Tibial artery (tissue), 4 donors: ENCODE measurements at regions not wholly inside any gene's neighbourhood (a gene's known extent, or its start where the extent isn't known, plus 50 kb on each side); places are given as distances from the start of the nearest gene placed in this dataset.

Experiments used
- DNase-seq, 2 donors: peaks; one replicate each; pipeline ENCODE4 v3.0.0-alpha.2; 2019
- H3K27ac ChIP-seq, 2 donors: fragments of 200-600 bp; sonication (generic) in 1 of 2; 1 replicate in 1 of 2; 2 replicates in 1 of 2; pipeline ENCODE4 v1.5.1; 2018 to 2019; ENCODE audit warnings: mild to moderate bottlenecking in 1 of 2
- H3K27me3 ChIP-seq, 2 donors: fragments of 200-600 bp; sonication (generic) in 1 of 2; one replicate each; pipeline versions ENCODE4 v1.5.1 to v1.6.0; 2016 to 2019
- H3K36me3 ChIP-seq, 3 donors: fragments of 200-600 bp; sonication (generic) in 2 of 3; one replicate each; pipeline ENCODE4 v1.5.1; 2016 to 2019; ENCODE audit warnings: mild to moderate bottlenecking in 2 of 3
- H3K4me1 ChIP-seq, 4 donors: fragments of 200-600 bp; sonication (generic) in 2 of 4; 1 replicate in 3 of 4; 2 replicates in 1 of 4; pipeline ENCODE4 v1.5.1; 2016 to 2019
- H3K4me3 ChIP-seq, 2 donors: fragments of 200-600 bp; sonication (generic) in 1 of 2; 1 replicate in 1 of 2; 2 replicates in 1 of 2; pipeline ENCODE4 v1.5.1; 2018 to 2019; ENCODE audit warnings: mild to moderate bottlenecking in 2 of 2
- H3K9me3 ChIP-seq, 3 donors: fragments of 200-600 bp; sonication (generic) in 1 of 3; one replicate each; pipeline ENCODE4 v1.5.1; 2016 to 2019
- intact Hi-C: fragments of 100-400 bp; cut with DNase I; formaldehyde crosslinking; loops from one replicate; pipeline ENCODE4 v1.15.0; 2023; ENCODE audit warnings: low total_unique reads
- TF ChIP-seq, protein P1 (sequence below), 2 experiments: fragments of 200-600 bp in 1 of 2; fragments of 450-650 bp in 1 of 2; IDR thresholded peaks; one replicate each; pipeline ENCODE4 v1.5.1; 2017 to 2019; ENCODE audit warnings: antibody characterized with exemption in 2 of 2, mild to moderate bottlenecking in 1 of 2, moderate library complexity in 1 of 2

DNA sequence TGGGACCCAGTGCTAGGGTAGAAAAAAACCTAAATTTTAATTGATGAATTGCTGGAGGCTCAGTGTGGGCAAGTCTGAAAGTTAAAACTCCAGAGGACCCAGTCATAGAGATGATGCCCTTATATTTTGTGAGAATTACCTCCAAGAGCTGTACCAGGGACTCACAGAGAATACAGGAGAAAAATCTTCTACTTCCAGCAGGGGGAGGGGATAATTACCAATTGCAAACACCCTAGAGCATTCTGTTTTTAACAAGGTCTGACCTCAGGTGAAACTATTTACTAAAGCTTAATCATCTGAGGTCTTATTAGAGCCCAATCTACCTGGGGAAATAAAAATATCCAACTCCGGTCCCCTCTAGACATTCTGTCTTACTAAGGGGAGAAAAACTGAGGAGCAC, 994.7 kb upstream of the MIR17HG start:
- H3K36me3 ChIP-seq = no peaks in the 10 kb centered on the region
- H3K4me3 ChIP-seq = no peak overlapping the region
- TF ChIP-seq, protein P1, sequence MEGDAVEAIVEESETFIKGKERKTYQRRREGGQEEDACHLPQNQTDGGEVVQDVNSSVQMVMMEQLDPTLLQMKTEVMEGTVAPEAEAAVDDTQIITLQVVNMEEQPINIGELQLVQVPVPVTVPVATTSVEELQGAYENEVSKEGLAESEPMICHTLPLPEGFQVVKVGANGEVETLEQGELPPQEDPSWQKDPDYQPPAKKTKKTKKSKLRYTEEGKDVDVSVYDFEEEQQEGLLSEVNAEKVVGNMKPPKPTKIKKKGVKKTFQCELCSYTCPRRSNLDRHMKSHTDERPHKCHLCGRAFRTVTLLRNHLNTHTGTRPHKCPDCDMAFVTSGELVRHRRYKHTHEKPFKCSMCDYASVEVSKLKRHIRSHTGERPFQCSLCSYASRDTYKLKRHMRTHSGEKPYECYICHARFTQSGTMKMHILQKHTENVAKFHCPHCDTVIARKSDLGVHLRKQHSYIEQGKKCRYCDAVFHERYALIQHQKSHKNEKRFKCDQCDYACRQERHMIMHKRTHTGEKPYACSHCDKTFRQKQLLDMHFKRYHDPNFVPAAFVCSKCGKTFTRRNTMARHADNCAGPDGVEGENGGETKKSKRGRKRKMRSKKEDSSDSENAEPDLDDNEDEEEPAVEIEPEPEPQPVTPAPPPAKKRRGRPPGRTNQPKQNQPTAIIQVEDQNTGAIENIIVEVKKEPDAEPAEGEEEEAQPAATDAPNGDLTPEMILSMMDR (IDR thresholded peaks at IDR 0.05) = no peak
- no peaks in the 10 kb centered on the region for H3K4me1 ChIP-seq
- no peaks in the 10 kb centered on the region for H3K9me3 ChIP-seq
- no peak overlapping the region for H3K27ac ChIP-seq
- no peak for DNase-seq
- H3K27me3 ChIP-seq = no peaks in the 10 kb centered on the region
- intact Hi-C loops = no loop called here

DNA sequence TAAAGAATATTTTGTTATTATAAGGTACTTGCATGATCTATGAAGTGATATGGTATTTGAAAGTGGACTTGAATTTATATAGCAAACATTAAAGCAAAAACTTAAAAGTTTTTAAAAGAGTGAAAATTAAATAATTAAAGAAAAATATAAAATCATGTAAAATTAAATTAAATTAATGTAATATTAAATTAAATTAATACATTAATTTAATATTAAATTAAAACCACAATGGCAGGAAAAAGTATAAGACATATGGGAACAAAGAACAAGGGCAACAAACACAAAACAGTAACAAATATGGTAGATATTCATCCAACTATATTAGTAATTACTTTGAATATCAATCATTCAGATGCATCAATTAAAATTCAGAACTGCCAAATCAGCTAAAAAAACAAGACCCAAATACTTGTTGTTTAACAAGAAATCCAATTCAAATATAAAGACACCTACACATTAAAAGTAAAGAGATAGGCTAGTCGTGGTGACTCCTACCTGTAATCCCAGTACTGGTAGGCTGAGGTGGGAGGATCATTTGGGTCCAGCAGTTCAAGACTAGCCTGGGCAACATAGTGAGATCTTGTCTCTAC, 992.2 kb upstream of the MIR17HG start:
- Histone ChIP-seq H3K9me3 (no peaks in the 10 kb centered on the region), H3K4me3 (no peak overlapping the region), H3K27ac (no peak overlapping the region), H3K36me3 (no peaks in the 10 kb centered on the region), H3K4me1 (no peaks in the 10 kb centered on the region), H3K27me3 (no peaks in the 10 kb centered on the region)
- TF ChIP-seq, protein P1 (IDR thresholded peaks at IDR 0.05) = no peak
- no peak for DNase-seq
- intact Hi-C loops = no loop called here

DNA sequence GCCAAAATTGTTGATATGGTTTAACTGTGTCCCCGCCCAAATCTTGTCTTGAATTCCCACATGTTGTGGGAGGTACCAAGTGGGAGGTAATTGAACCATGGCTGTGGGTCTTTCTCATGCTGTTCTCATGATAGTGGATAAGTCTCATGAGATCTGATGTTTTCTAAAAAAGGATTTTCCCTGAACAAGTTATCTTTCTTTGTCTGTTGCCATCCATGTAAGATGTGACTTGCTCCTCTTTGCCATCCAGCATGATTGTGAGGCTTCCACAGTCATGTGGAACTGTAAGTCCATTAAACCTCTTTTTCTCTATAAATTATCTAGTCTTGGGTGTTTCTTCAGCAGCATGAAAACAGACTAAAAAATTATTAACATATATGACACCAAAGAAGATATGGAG, 986.7 kb upstream of the MIR17HG start:
- no peaks in the 10 kb centered on the region for H3K27me3 ChIP-seq
- H3K36me3 ChIP-seq = no peaks in the 10 kb centered on the region
- intact Hi-C loops = no loop called here
- H3K4me1 ChIP-seq = no peaks in the 10 kb centered on the region
- no peak overlapping the region for H3K4me3 ChIP-seq
- DNase-seq = no peak
- no peak overlapping the region for H3K27ac ChIP-seq
- TF ChIP-seq, protein P1 (IDR thresholded peaks at IDR 0.05) = no peak
- no peaks in the 10 kb centered on the region for H3K9me3 ChIP-seq

DNA sequence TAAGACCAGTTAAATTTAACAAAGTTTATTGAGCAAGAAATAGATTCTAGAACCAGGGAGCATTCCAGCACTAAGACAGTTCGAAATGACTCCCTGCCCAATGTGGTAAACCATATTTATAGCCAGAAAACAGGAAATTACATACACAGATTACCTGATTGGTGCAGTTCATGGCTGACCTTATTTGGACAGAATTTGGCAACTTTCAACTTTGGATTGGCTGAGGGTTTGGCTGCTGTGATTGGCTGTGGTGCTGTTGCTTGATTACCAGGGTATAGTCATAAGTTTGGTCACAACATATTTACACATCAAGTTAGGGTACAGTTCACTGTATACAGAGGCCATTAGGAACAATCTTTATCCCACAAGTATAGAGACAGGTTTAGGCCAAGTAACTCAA, 984.8 kb upstream of the MIR17HG start:
- Histone ChIP-seq H3K4me1 (no peaks in the 10 kb centered on the region), H3K9me3 (no peaks in the 10 kb centered on the region), H3K36me3 (no peaks in the 10 kb centered on the region), H3K27me3 (no peaks in the 10 kb centered on the region), H3K4me3 (no peak overlapping the region), H3K27ac (no peak overlapping the region)
- DNase-seq = no peak
- TF ChIP-seq, protein P1 (IDR thresholded peaks at IDR 0.05) = no peak
- intact Hi-C loops = no loop called here

DNA sequence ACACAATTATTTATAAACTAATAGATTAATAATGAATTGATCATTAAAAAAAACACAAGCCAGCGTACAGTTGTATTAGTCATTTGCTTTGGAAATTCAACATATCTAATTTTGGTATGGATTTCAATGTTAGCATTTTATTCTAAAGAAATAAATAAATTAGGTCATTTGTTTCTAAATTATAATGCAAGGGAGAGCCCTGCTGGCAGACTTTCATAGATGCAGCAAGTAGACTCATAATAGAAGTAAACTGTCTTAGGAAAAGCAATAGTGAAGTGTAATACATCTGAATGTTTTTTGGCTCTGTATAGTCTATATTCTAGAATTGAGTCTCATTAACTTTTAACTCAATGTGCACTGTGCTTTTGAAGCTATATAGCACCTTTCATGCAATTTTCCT, 982.4 kb upstream of the MIR17HG start:
- TF ChIP-seq, protein P1 (IDR thresholded peaks at IDR 0.05) = no peak
- no peak for DNase-seq
- Histone ChIP-seq H3K4me1 (no peaks in the 10 kb centered on the region), H3K27ac (no peak overlapping the region), H3K4me3 (no peak overlapping the region), H3K27me3 (no peaks in the 10 kb centered on the region), H3K36me3 (no peaks in the 10 kb centered on the region), H3K9me3 (no peaks in the 10 kb centered on the region)
- intact Hi-C loops = no loop called here

DNA sequence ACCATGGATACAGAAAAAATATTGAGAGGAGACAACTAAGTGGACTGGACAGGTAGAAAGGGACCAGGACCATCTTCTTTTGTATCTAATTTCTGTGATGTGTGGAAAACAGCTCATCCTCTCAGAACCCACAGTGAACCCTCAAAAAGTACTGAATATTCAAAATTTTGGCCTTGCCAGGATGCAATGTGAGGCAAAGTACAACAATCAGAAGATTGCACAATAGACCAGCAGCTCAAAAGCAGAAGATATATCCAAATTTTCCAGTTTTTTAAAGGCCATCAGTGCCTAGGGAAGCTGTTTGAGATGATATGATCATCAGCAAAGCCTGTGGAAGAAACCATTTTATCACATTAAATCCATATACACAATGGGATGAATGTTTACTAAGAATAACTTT, 973.3 kb upstream of the MIR17HG start:
- no peaks in the 10 kb centered on the region for H3K27me3 ChIP-seq
- no peaks in the 10 kb centered on the region for H3K36me3 ChIP-seq
- TF ChIP-seq, protein P1 (IDR thresholded peaks at IDR 0.05) = no peak
- H3K27ac ChIP-seq = no peak overlapping the region
- no peak overlapping the region for H3K4me3 ChIP-seq
- H3K4me1 ChIP-seq = no peaks in the 10 kb centered on the region
- intact Hi-C loops = no loop called here
- no peak for DNase-seq
- H3K9me3 ChIP-seq = no peaks in the 10 kb centered on the region
